GM12878 (cell line): ENCODE measurements at regions not wholly inside any gene's neighbourhood (a gene's known extent, or its start where the extent isn't known, plus 50 kb on each side); places are given as distances from the start of the nearest gene placed in this dataset.

Source experiments
- ATAC-seq: fragments of 200-7000 bp; cut with Tn5 transposase; 3 replicates; pipeline ENCODE4 v1.9.1; 2020; ENCODE audit warnings: mild to moderate bottlenecking, moderate library complexity
- BruUV-seq: library from RNA; stranded (reverse); fragments of 400-500 nt; replicated peaks from 2 replicates; lab custom pipeline; 2021; lab: Mats Ljungman, UMichigan
- CTCF ChIA-PET: fragments of 300-600 bp; sonication (Branson Sonifier 250); formaldehyde crosslinking; extraction: SDS; loops from one replicate; lab custom pipeline; 2021; ENCODE audit warnings: inconsistent platforms; lab: Yijun Ruan, JAX
- POLR2A ChIA-PET: fragments of 350-600 bp; formaldehyde crosslinking; extraction: SDS; loops from one replicate; lab custom pipeline; 2021; ENCODE audit warnings: inconsistent platforms; lab: Charles Lee
- RAD21 ChIA-PET: fragments of 300-600 bp; sonication (Branson Sonifier 250); formaldehyde crosslinking; loops from one replicate; lab custom pipeline; 2023; ENCODE audit warnings: antibody characterized with exemption; ENCODE audit not compliant: unreplicated experiment; lab: Charles Lee
- SMC1A ChIA-PET: fragments of 300-600 bp; sonication (Branson Sonifier 250); formaldehyde crosslinking; loops from one replicate; lab custom pipeline; 2023; ENCODE audit not compliant: unreplicated experiment, uncharacterized antibody; lab: Charles Lee
- DNase-seq: peaks from one replicate; pipeline ENCODE4 v3.0.0-alpha.2; 2011; ENCODE audit warnings: low read depth, low spot score
- FAIRE-seq: peaks from 3 replicates; lab custom pipeline; 2011; peaks lifted over from hg19 to GRCh38; lab: Jason Lieb, UNC
- H2AFZ ChIP-seq: 2 replicates; pipeline ENCODE4 v1.6.0; 2011; ENCODE audit warnings: low read depth, low read length, control low read depth; ENCODE audit not compliant: control insufficient read depth
- H3K27ac ChIP-seq: 2 replicates; pipeline ENCODE4 v1.5.1; 2011; ENCODE audit warnings: control low read depth; ENCODE audit not compliant: control insufficient read depth, insufficient read depth
- H3K27me3 ChIP-seq, 2 experiments: replicated peaks in 1 of 2; 2 replicates each; pipeline versions ENCODE4 v1.6.0 to v1.6.1; 2011; ENCODE audit warnings: low read length in 1 of 2; ENCODE audit not compliant: control insufficient read depth in 2 of 2, insufficient read depth in 2 of 2
- H3K36me3 ChIP-seq, 2 experiments: 2 replicates each; pipeline ENCODE4 v1.5.1; 2011; ENCODE audit warnings: low read length in 1 of 2; ENCODE audit not compliant: control insufficient read depth in 2 of 2, insufficient read depth in 2 of 2
- H3K4me1 ChIP-seq: 2 replicates; pipeline ENCODE4 v1.6.1; 2011; ENCODE audit warnings: mild to moderate bottlenecking, low read length, moderate library complexity, mixed read lengths; ENCODE audit not compliant: control insufficient read depth, insufficient read depth
- H3K4me2 ChIP-seq: 2 replicates; pipeline ENCODE4 v1.6.0; 2011; ENCODE audit warnings: control low read depth; ENCODE audit not compliant: control insufficient read depth, insufficient read depth
- H3K4me3 ChIP-seq: fragments of 200-600 bp; sonication (generic); 2 replicates; pipeline ENCODE4 v1.5.1; 2016
- H3K79me2 ChIP-seq: 2 replicates; pipeline ENCODE4 v1.6.0; 2011; ENCODE audit warnings: low read length; ENCODE audit not compliant: control insufficient read depth, insufficient read depth
- H3K9ac ChIP-seq: 2 replicates; pipeline ENCODE4 v1.8.0; 2011; ENCODE audit warnings: low read length, control low read depth, mixed read lengths; ENCODE audit not compliant: control insufficient read depth, insufficient read depth
- H3K9me3 ChIP-seq: replicated peaks from 3 replicates; pipeline ENCODE4 v1.5.1; 2011; ENCODE audit warnings: mild to moderate bottlenecking, low read length; ENCODE audit not compliant: control insufficient read depth, insufficient read depth
- H4K20me1 ChIP-seq: 2 replicates; pipeline ENCODE4 v1.6.0; 2011; ENCODE audit not compliant: control insufficient read depth, insufficient read depth
- ELK1 ChIP-seq: IDR thresholded peaks from 2 replicates; pipeline ENCODE4 v1.6.1; 2012; ENCODE audit warnings: low read depth, low read length, improper control_type of control experiment
- HCFC1 ChIP-seq: fragments of 150-350 bp; IDR thresholded peaks from 2 replicates; pipeline ENCODE4 v1.6.1; 2014; ENCODE audit warnings: low read length
- NFYA ChIP-seq: IDR thresholded peaks from 2 replicates; pipeline ENCODE4 v1.6.1; 2011; ENCODE audit warnings: low read depth, mild to moderate bottlenecking, low read length, improper control_type of control experiment, borderline replicate concordance
- POLR2A ChIP-seq: IDR thresholded peaks from 2 replicates; pipeline ENCODE4 v1.6.1; 2011; ENCODE audit warnings: low read depth, mild to moderate bottlenecking, low read length
- POLR2AphosphoS2 ChIP-seq: IDR thresholded peaks from 2 replicates; pipeline ENCODE4 v1.6.1; 2011; ENCODE audit warnings: low read depth, mild to moderate bottlenecking, low read length, improper control_type of control experiment, moderate library complexity
- SUZ12 ChIP-seq: fragments of 200-600 bp; sonication (generic); IDR thresholded peaks from one replicate; pipeline ENCODE4 v1.6.1; 2018; ENCODE audit warnings: antibody characterized with exemption, mild to moderate bottlenecking; ENCODE audit not compliant: unreplicated experiment
- YY1 ChIP-seq: IDR thresholded peaks from 2 replicates; pipeline ENCODE4 v1.6.1; 2011; ENCODE audit warnings: low read depth, mild to moderate bottlenecking, low read length
- WGBS: methylation state at CpG from one replicate; pipeline ENCODE4 v1.1.6; 2016; ENCODE audit warnings: low lambda C conversion rate; ENCODE audit not compliant: insufficient replicate concordance, insufficient coverage; ENCODE audit errors: missing lambda C conversion rate; 5-methylcytosine and 5-hydroxymethylcytosine counted together
- in situ Hi-C: fragments of 300-500 bp; cut with MboI; formaldehyde crosslinking; loops from 9 replicates; pipeline ENCODE4 v1.14.3; 2018; ENCODE audit warnings: mixed read lengths
- intact Hi-C: fragments of 100-400 bp; cut with micrococcal nuclease; formaldehyde crosslinking; loops from one replicate; pipeline ENCODE4 v1.14.2; 2022; ENCODE audit not compliant: unreplicated experiment
- TF ChIP-seq, protein P1 (sequence below): fragments of 450-650 bp; IDR thresholded peaks from 2 replicates; pipeline ENCODE4 v1.6.1; 2017; ENCODE audit warnings: mild to moderate bottlenecking
- TF ChIP-seq, protein P2 (sequence below): fragments of 450-650 bp; IDR thresholded peaks from 2 replicates; pipeline ENCODE4 v1.6.1; 2017; ENCODE audit warnings: mild to moderate bottlenecking, moderate library complexity

GRCh38 chr6:5936631-5937030 lies 70.1 kb downstream of the NRN1 start:
- Histone ChIP-seq H3K4me1 (no peaks in the 10 kb centered on the region), H3K4me2 (no peak overlapping the region), H4K20me1 (no peaks in the 10 kb centered on the region), H3K79me2 (no peaks in the 10 kb centered on the region), H2AFZ (no peak overlapping the region), H3K27ac (no peak overlapping the region), H3K9me3 (no peaks in the 10 kb centered on the region), H3K27me3 (no peaks in the 10 kb centered on the region), H3K9ac (no peak overlapping the region), H3K4me3 (no peak overlapping the region), H3K36me3 (no peaks in the 10 kb centered on the region)
- TF ChIP-seq SUZ12 (no peak), POLR2AphosphoS2 (no peak), YY1 (no peak), ELK1 (no peak), HCFC1 (no peak), NFYA (no peak), POLR2A (no peak)
- TF ChIP-seq, protein P1, sequence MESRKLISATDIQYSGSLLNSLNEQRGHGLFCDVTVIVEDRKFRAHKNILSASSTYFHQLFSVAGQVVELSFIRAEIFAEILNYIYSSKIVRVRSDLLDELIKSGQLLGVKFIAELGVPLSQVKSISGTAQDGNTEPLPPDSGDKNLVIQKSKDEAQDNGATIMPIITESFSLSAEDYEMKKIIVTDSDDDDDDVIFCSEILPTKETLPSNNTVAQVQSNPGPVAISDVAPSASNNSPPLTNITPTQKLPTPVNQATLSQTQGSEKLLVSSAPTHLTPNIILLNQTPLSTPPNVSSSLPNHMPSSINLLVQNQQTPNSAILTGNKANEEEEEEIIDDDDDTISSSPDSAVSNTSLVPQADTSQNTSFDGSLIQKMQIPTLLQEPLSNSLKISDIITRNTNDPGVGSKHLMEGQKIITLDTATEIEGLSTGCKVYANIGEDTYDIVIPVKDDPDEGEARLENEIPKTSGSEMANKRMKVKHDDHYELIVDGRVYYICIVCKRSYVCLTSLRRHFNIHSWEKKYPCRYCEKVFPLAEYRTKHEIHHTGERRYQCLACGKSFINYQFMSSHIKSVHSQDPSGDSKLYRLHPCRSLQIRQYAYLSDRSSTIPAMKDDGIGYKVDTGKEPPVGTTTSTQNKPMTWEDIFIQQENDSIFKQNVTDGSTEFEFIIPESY: no peak
- TF ChIP-seq, protein P2, sequence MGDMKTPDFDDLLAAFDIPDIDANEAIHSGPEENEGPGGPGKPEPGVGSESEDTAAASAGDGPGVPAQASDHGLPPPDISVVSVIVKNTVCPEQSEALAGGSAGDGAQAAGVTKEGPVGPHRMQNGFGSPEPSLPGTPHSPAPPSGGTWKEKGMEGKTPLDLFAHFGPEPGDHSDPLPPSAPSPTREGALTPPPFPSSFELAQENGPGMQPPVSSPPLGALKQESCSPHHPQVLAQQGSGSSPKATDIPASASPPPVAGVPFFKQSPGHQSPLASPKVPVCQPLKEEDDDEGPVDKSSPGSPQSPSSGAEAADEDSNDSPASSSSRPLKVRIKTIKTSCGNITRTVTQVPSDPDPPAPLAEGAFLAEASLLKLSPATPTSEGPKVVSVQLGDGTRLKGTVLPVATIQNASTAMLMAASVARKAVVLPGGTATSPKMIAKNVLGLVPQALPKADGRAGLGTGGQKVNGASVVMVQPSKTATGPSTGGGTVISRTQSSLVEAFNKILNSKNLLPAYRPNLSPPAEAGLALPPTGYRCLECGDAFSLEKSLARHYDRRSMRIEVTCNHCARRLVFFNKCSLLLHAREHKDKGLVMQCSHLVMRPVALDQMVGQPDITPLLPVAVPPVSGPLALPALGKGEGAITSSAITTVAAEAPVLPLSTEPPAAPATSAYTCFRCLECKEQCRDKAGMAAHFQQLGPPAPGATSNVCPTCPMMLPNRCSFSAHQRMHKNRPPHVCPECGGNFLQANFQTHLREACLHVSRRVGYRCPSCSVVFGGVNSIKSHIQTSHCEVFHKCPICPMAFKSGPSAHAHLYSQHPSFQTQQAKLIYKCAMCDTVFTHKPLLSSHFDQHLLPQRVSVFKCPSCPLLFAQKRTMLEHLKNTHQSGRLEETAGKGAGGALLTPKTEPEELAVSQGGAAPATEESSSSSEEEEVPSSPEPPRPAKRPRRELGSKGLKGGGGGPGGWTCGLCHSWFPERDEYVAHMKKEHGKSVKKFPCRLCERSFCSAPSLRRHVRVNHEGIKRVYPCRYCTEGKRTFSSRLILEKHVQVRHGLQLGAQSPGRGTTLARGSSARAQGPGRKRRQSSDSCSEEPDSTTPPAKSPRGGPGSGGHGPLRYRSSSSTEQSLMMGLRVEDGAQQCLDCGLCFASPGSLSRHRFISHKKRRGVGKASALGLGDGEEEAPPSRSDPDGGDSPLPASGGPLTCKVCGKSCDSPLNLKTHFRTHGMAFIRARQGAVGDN: no peak
- 69% methylated on average over 8 of the region's 8 CpGs for WGBS
- intact Hi-C loops: no loop called here
- BruUV-seq: no TSS peak
- ChIA-PET RAD21 (no interaction called here), SMC1A (interaction anchor here (1.3 kb wide), 1 partner anchor 9 kb away, joined by 3 read pairs; no protein-coding TSS in a partner anchor), CTCF (interaction anchor here (0.9 to 1.3 kb wide), 3 partner anchors 12 to 612 kb away, joined by 3 to 4 read pairs (median 3); no protein-coding TSS in a partner anchor), POLR2A (no interaction called here)
- in situ Hi-C loops: no loop called here
- no peak for DNase-seq
- no peak for ATAC-seq
- FAIRE-seq: no peak
